HEK293 (cell line): ENCODE measurements at regions not wholly inside any gene's neighbourhood (a gene's known extent, or its start where the extent isn't known, plus 50 kb on each side); places are given as distances from the start of the nearest gene placed in this dataset.

Source experiments
- CTCF ChIA-PET: fragments of 350-600 bp; formaldehyde crosslinking; extraction: SDS; loops from one replicate; lab custom pipeline; 2021; ENCODE audit warnings: antibody characterized with exemption; lab: Yijun Ruan, JAX
- POLR2A ChIA-PET: fragments of 300-600 bp; formaldehyde crosslinking; extraction: SDS; loops from one replicate; lab custom pipeline; 2020; ENCODE audit warnings: antibody characterized with exemption, inconsistent platforms; lab: Yijun Ruan, JAX
- H3K27ac ChIP-seq: fragments of 200-500 bp; sonication (Bioruptor generic); 2 replicates; pipeline ENCODE4 v1.5.1; 2014; ENCODE audit warnings: low read depth, low read length, control low read depth, inconsistent platforms; ENCODE audit errors: extremely low read depth
- H3K36me3 ChIP-seq, 2 experiments: fragments of 200-500 bp in 1 of 2; sonication (Bioruptor generic) in 1 of 2; 1 replicate in 1 of 2; 2 replicates in 1 of 2; pipeline ENCODE4 v1.5.1; 2014 to 2017; ENCODE audit warnings: inconsistent platforms in 2 of 2, low read length in 2 of 2; ENCODE audit not compliant: control insufficient read depth in 2 of 2, insufficient read depth in 1 of 2
- H3K4me1 ChIP-seq: fragments of 200-500 bp; sonication (Bioruptor generic); 2 replicates; pipeline ENCODE4 v1.5.1; 2014; ENCODE audit warnings: mild to moderate bottlenecking, low read length, inconsistent platforms; ENCODE audit not compliant: control insufficient read depth, insufficient read depth
- H3K4me3 ChIP-seq: 2 replicates; pipeline ENCODE4 v1.5.1; 2011; ENCODE audit warnings: low read depth, mild to moderate bottlenecking, control low read depth, low read length, moderate library complexity
- H3K9me3 ChIP-seq: fragments of 200-500 bp; sonication (Bioruptor generic); 2 replicates; pipeline ENCODE4 v1.5.1; 2014; ENCODE audit warnings: low read depth, low read length, inconsistent platforms; ENCODE audit not compliant: control insufficient read depth, insufficient read depth
- FEZF1 ChIP-seq: fragments of 450-650 bp; formaldehyde crosslinking; IDR thresholded peaks from 2 replicates; pipeline ENCODE4 v1.5.1; 2016; ENCODE audit warnings: missing biosample characterization, missing genetic modification characterization
- HOXD13 ChIP-seq: sonication (generic); formaldehyde crosslinking; IDR thresholded peaks from 2 replicates; pipeline ENCODE4 v1.8.0; 2022; ENCODE audit warnings: missing genetic modification reagents, borderline replicate concordance
- IKZF3 ChIP-seq: fragments of 450-650 bp; IDR thresholded peaks from 2 replicates; pipeline ENCODE4 v1.5.0; 2018; ENCODE audit warnings: missing biosample characterization, mild to moderate bottlenecking, missing genetic modification characterization, moderate library complexity
- KLF9 ChIP-seq: fragments of 450-650 bp; formaldehyde crosslinking; IDR thresholded peaks from 2 replicates; pipeline ENCODE4 v1.5.1; 2016; ENCODE audit warnings: missing biosample characterization, missing genetic modification characterization, low read depth
- MEIS1 ChIP-seq: sonication (generic); formaldehyde crosslinking; IDR thresholded peaks from 2 replicates; pipeline ENCODE4 v1.8.1; 2022; ENCODE audit warnings: missing genetic modification reagents, mild to moderate bottlenecking, borderline replicate concordance
- MZF1 ChIP-seq: fragments of 450-650 bp; formaldehyde crosslinking; IDR thresholded peaks from 2 replicates; pipeline ENCODE4 v1.5.1; 2017; ENCODE audit warnings: missing biosample characterization, missing genetic modification characterization, borderline replicate concordance
- PRDM6 ChIP-seq: fragments of 450-650 bp; formaldehyde crosslinking; IDR thresholded peaks from 2 replicates; pipeline ENCODE4 v1.5.1; 2017; ENCODE audit warnings: missing biosample characterization, missing genetic modification characterization
- SALL2 ChIP-seq: fragments of 450-650 bp; formaldehyde crosslinking; IDR thresholded peaks from 2 replicates; pipeline ENCODE4 v1.5.0; 2017; ENCODE audit warnings: missing biosample characterization, mild to moderate bottlenecking, missing genetic modification characterization, borderline replicate concordance
- SCRT2 ChIP-seq: fragments of 450-650 bp; formaldehyde crosslinking; IDR thresholded peaks from 2 replicates; pipeline ENCODE4 v1.5.1; 2016; ENCODE audit warnings: missing biosample characterization, missing genetic modification characterization
- SP2 ChIP-seq: fragments of 450-650 bp; formaldehyde crosslinking; IDR thresholded peaks from 2 replicates; pipeline ENCODE4 v1.5.1; 2016; ENCODE audit warnings: missing biosample characterization, missing genetic modification characterization
- ZBTB6 ChIP-seq: fragments of 450-650 bp; formaldehyde crosslinking; IDR thresholded peaks from 2 replicates; pipeline ENCODE4 v1.5.1; 2017; ENCODE audit warnings: missing biosample characterization, missing genetic modification characterization
- ZNF146 ChIP-seq: fragments of 450-650 bp; formaldehyde crosslinking; IDR thresholded peaks from 2 replicates; pipeline ENCODE4 v1.5.1; 2016; ENCODE audit warnings: missing biosample characterization, missing genetic modification characterization
- ZNF155 ChIP-seq: fragments of 450-650 bp; formaldehyde crosslinking; IDR thresholded peaks from 2 replicates; pipeline ENCODE4 v1.5.1; 2016; ENCODE audit warnings: missing biosample characterization, missing genetic modification characterization
- ZNF354C ChIP-seq: fragments of 450-650 bp; formaldehyde crosslinking; IDR thresholded peaks from 2 replicates; pipeline ENCODE4 v1.5.1; 2016; ENCODE audit warnings: missing biosample characterization, missing genetic modification characterization, low read depth, borderline replicate concordance
- ZNF530 ChIP-seq: fragments of 450-650 bp; formaldehyde crosslinking; IDR thresholded peaks from 2 replicates; pipeline ENCODE4 v1.5.1; 2016; ENCODE audit warnings: low read depth, missing biosample characterization, missing genetic modification characterization
- ZNF658 ChIP-seq: fragments of 450-650 bp; formaldehyde crosslinking; IDR thresholded peaks from 2 replicates; pipeline ENCODE4; 2016; ENCODE audit warnings: missing biosample characterization, missing genetic modification characterization
- ZNF776 ChIP-seq: fragments of 450-650 bp; formaldehyde crosslinking; IDR thresholded peaks from 2 replicates; pipeline ENCODE4 v1.5.0; 2017; ENCODE audit warnings: missing biosample characterization, missing genetic modification characterization, borderline replicate concordance

GRCh38 chr17:63337579-63337978 is 108.5 kb downstream of the CYB561 start:
- CTCF ChIA-PET = interaction anchor here (0.7 to 1.8 kb wide), 4 partner anchors 12 to 87 kb away, joined by 3 to 7 read pairs (median 4); no protein-coding TSS in a partner anchor
- no peak overlapping the region for H3K27ac ChIP-seq
- POLR2A ChIA-PET = no interaction called here
- no peak overlapping the region for H3K4me3 ChIP-seq
- no peaks in the 10 kb centered on the region for H3K4me1 ChIP-seq
- TF ChIP-seq ZNF155 (tag by site-specific recombination) (no peak), HOXD13 (CRISPR knock-in tag) (no peak), PRDM6 (tag by site-specific recombination) (no peak), SP2 (no peak), MZF1 (tag by site-specific recombination) (no peak), ZNF354C (tag by site-specific recombination) (no peak), ZNF776 (tag by site-specific recombination) (no peak), IKZF3 (tag by site-specific recombination) (no peak)
- no peaks in the 10 kb centered on the region for H3K9me3 ChIP-seq
- H3K36me3 ChIP-seq = peaks cover 0 to 5% of the 10 kb centered on the region in 2 experiments; a peak in 1 of 3 replicates

GRCh38 chr17:63338272-63338671 is 107.8 kb downstream of the CYB561 start:
- POLR2A ChIA-PET = no interaction called here

GRCh38 chr17:63341276-63341675 is 104.8 kb downstream of the CYB561 start:
- Histone ChIP-seq H3K36me3 (peaks cover 0 to 8% of the 10 kb centered on the region in 2 experiments; a peak in 1 of 3 replicates), H3K4me3 (no peak overlapping the region), H3K9me3 (no peaks in the 10 kb centered on the region), H3K27ac (no peak overlapping the region), H3K4me1 (no peaks in the 10 kb centered on the region)
- TF ChIP-seq SCRT2 (tag by site-specific recombination) (no peak), ZNF146 (tag by site-specific recombination) (no peak), KLF9 (tag by site-specific recombination) (no peak), MEIS1 (CRISPR knock-in tag) (no peak), ZNF530 (tag by site-specific recombination) (no peak), ZNF658 (tag by site-specific recombination) (no peak), FEZF1 (tag by site-specific recombination) (no peak)
- POLR2A ChIA-PET = no interaction called here
- CTCF ChIA-PET = no interaction called here

More at GRCh38 chr17:63338272-63338671, 107.8 kb downstream of the CYB561 start:
- TF ChIP-seq ZBTB6 (no peak), SALL2 (tag by site-specific recombination) (no peak)
- TF ChIP-seq, all 188 proteins: peak for 0
- Histone ChIP-seq H3K9me3 (no peaks in the 10 kb centered on the region), H3K27ac (no peak overlapping the region), H3K36me3 (peaks cover 0 to 5% of the 10 kb centered on the region in 2 experiments; a peak in 1 of 3 replicates), H3K4me1 (no peaks in the 10 kb centered on the region), H3K4me3 (no peak overlapping the region)
- CTCF ChIA-PET = interaction anchor here (0.6 kb wide), 1 partner anchor 91 kb away, joined by 3 read pairs; no protein-coding TSS in a partner anchor
